PFSK-1 (cell line): ENCODE measurements at regions not wholly inside any gene's neighbourhood (a gene's known extent, or its start where the extent isn't known, plus 50 kb on each side); places are given as distances from the start of the nearest gene placed in this dataset.

Source experiments
- POLR2AphosphoS5 ChIP-seq: IDR thresholded peaks from 2 replicates; pipeline ENCODE4 v1.6.1; 2012; ENCODE audit warnings: low read depth, mild to moderate bottlenecking, control low read depth, low read length, moderate library complexity
- TAF1 ChIP-seq: IDR thresholded peaks from 2 replicates; pipeline ENCODE4 v1.6.1; 2012; ENCODE audit warnings: low read length, control low read depth, borderline replicate concordance; ENCODE audit not compliant: insufficient read depth
- TF ChIP-seq, protein P1 (sequence below), 2 experiments: IDR thresholded peaks; 2 replicates each; pipeline versions ENCODE4 v1.6.1 to v1.8.0; 2011 to 2012; ENCODE audit warnings: low read depth in 2 of 2, low read length in 2 of 2, control low read depth in 1 of 2, inconsistent platforms in 1 of 2, mild to moderate bottlenecking in 1 of 2, moderate library complexity in 1 of 2; ENCODE audit not compliant: insufficient read depth in 1 of 2

GRCh38 chr7:52695973-52696595, 339.3 kb upstream of the POM121L12 start:
- TF ChIP-seq TAF1 = no peak
- TF ChIP-seq, protein P1, sequence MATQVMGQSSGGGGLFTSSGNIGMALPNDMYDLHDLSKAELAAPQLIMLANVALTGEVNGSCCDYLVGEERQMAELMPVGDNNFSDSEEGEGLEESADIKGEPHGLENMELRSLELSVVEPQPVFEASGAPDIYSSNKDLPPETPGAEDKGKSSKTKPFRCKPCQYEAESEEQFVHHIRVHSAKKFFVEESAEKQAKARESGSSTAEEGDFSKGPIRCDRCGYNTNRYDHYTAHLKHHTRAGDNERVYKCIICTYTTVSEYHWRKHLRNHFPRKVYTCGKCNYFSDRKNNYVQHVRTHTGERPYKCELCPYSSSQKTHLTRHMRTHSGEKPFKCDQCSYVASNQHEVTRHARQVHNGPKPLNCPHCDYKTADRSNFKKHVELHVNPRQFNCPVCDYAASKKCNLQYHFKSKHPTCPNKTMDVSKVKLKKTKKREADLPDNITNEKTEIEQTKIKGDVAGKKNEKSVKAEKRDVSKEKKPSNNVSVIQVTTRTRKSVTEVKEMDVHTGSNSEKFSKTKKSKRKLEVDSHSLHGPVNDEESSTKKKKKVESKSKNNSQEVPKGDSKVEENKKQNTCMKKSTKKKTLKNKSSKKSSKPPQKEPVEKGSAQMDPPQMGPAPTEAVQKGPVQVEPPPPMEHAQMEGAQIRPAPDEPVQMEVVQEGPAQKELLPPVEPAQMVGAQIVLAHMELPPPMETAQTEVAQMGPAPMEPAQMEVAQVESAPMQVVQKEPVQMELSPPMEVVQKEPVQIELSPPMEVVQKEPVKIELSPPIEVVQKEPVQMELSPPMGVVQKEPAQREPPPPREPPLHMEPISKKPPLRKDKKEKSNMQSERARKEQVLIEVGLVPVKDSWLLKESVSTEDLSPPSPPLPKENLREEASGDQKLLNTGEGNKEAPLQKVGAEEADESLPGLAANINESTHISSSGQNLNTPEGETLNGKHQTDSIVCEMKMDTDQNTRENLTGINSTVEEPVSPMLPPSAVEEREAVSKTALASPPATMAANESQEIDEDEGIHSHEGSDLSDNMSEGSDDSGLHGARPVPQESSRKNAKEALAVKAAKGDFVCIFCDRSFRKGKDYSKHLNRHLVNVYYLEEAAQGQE (IDR thresholded peaks at IDR 0.05; ENCODE audit: insufficient read depth in 1 of 2, low read depth in 2 of 2, low read length in 2 of 2) = no peak
- TF ChIP-seq POLR2AphosphoS5 = no peak
